Osteoblast (primary cell): ENCODE measurements at regions not wholly inside any gene's neighbourhood (a gene's known extent, or its start where the extent isn't known, plus 50 kb on each side); places are given as distances from the start of the nearest gene placed in this dataset.

ENCODE experiments used
- DNase-seq: peaks from one replicate; pipeline ENCODE4 v3.0.0; 2011; ENCODE audit warnings: low spot score, mixed read lengths; ENCODE audit not compliant: insufficient read length; ENCODE audit errors: missing footprints
- H2AFZ ChIP-seq: 2 replicates; pipeline ENCODE4 v1.6.0; 2011; ENCODE audit warnings: mild to moderate bottlenecking, low read length
- H3K27ac ChIP-seq: 2 replicates; pipeline ENCODE4 v1.5.1; 2011; ENCODE audit warnings: mild to moderate bottlenecking, low read depth, low read length, moderate library complexity
- H3K27me3 ChIP-seq: 2 replicates; pipeline ENCODE4 v1.6.0; 2012; ENCODE audit warnings: mild to moderate bottlenecking, control low read depth, inconsistent platforms, low read length, moderate library complexity; ENCODE audit not compliant: insufficient read depth
- H3K36me3 ChIP-seq: 2 replicates; pipeline ENCODE4 v1.5.1; 2011; ENCODE audit warnings: mild to moderate bottlenecking, low read length, control low read depth, moderate library complexity; ENCODE audit not compliant: insufficient read depth
- H3K4me1 ChIP-seq: 2 replicates; pipeline ENCODE4 v1.5.1; 2011; ENCODE audit warnings: mild to moderate bottlenecking, low read length, control low read depth, moderate library complexity; ENCODE audit not compliant: insufficient read depth
- H3K4me2 ChIP-seq: 2 replicates; pipeline ENCODE4 v1.6.0; 2011; ENCODE audit warnings: mild to moderate bottlenecking, low read length; ENCODE audit not compliant: insufficient read depth
- H3K4me3 ChIP-seq: fragments of 200-600 bp; sonication (generic); 3 replicates; pipeline ENCODE4 v1.5.1; 2012; ENCODE audit warnings: mild to moderate bottlenecking, low read length, inconsistent platforms; ENCODE audit not compliant: insufficient read depth
- H3K79me2 ChIP-seq: 2 replicates; pipeline ENCODE4 v1.6.0; 2012; ENCODE audit warnings: mild to moderate bottlenecking, low read length, control low read depth, inconsistent platforms; ENCODE audit not compliant: insufficient read depth
- H3K9me3 ChIP-seq: 2 replicates; pipeline ENCODE4 v1.5.1; 2011; ENCODE audit warnings: low read depth, low read length, control low read depth
- H4K20me1 ChIP-seq: 2 replicates; pipeline ENCODE4 v1.6.0; 2012; ENCODE audit warnings: mild to moderate bottlenecking, low read length, control low read depth; ENCODE audit not compliant: insufficient read depth
- CTCF ChIP-seq: IDR thresholded peaks from 2 replicates; pipeline ENCODE4 v1.5.1; 2011; ENCODE audit warnings: mild to moderate bottlenecking, low read depth, low read length, moderate library complexity; ENCODE audit errors: extremely low read depth

DNA sequence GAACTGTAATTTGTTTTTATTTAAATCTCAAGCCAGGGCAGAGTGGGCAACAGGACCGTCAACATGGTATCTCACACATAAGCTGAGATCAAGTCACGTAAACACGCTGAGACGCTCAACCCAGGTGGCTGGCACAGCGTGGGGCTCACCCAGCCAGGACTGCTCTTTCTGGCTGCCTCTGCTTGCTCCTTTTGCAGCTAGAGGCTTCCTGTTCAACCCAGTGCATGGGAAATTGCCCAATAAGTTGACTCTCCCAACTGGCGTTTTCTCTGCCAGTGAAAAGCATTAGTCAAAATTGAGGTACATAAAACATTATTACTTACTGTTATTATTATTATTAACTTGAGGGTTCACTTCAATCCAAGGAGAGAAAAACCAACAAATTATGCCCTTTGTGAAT is 398.1 kb downstream of the NR2F2 start:
- no peak for TF ChIP-seq CTCF
- no peak overlapping the region for H3K4me3 ChIP-seq
- no peaks in the 10 kb centered on the region for H4K20me1 ChIP-seq
- H3K79me2 ChIP-seq = no peaks in the 10 kb centered on the region
- H3K27me3 ChIP-seq = no peaks in the 10 kb centered on the region
- H3K36me3 ChIP-seq = no peaks in the 10 kb centered on the region
- DNase-seq = no peak
- no peak overlapping the region for H3K4me2 ChIP-seq
- H3K9me3 ChIP-seq = no peaks in the 10 kb centered on the region
- H2AFZ ChIP-seq = no peak overlapping the region
- no peak overlapping the region for H3K27ac ChIP-seq
- no peaks in the 10 kb centered on the region for H3K4me1 ChIP-seq

GRCh38 chr15:96732704-96733103 is 402.2 kb downstream of the NR2F2 start:
- H3K36me3 ChIP-seq = no peaks in the 10 kb centered on the region
- no peak for DNase-seq
- no peak for TF ChIP-seq CTCF
- no peaks in the 10 kb centered on the region for H3K27me3 ChIP-seq
- no peak overlapping the region for H3K4me2 ChIP-seq
- no peaks in the 10 kb centered on the region for H4K20me1 ChIP-seq
- no peak overlapping the region for H3K4me3 ChIP-seq
- no peak overlapping the region for H3K27ac ChIP-seq
- no peaks in the 10 kb centered on the region for H3K79me2 ChIP-seq
- H3K9me3 ChIP-seq = peaks cover 3% of the 10 kb centered on the region
- H3K4me1 ChIP-seq = no peaks in the 10 kb centered on the region
- H2AFZ ChIP-seq = no peak overlapping the region

DNA sequence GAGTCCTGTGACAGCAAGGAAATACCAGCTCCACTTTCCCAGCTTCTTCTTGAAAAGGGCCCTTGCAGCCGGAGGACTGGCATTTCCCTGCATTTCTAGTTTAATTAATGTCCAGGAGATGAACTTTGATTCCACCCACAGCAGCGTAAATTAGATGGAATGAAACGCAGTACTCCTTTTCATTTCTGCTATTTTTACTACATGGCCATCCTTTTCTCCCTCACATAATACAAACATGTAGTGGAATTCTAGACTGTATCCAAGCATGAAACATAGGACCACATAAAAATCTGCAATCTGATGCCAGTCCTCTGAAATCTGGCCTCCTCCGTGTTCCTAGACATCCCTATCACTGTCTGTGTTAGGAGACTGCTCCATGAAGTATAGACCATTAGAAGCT is 403.2 kb downstream of the NR2F2 start:
- Histone ChIP-seq H3K27me3 (no peaks in the 10 kb centered on the region), H3K36me3 (no peaks in the 10 kb centered on the region), H3K4me1 (no peaks in the 10 kb centered on the region), H3K27ac (no peak overlapping the region), H3K79me2 (no peaks in the 10 kb centered on the region), H3K4me3 (no peak overlapping the region), H3K4me2 (no peak overlapping the region), H2AFZ (no peak overlapping the region), H4K20me1 (no peaks in the 10 kb centered on the region), H3K9me3 (peaks cover 5% of the 10 kb centered on the region)
- no peak for TF ChIP-seq CTCF
- DNase-seq = no peak

GRCh38 chr15:96735632-96736240 is 405.2 kb downstream of the NR2F2 start:
- Histone ChIP-seq H3K4me1 (no peaks in the 10 kb centered on the region), H3K27ac (no peak overlapping the region), H4K20me1 (no peaks in the 10 kb centered on the region), H3K79me2 (no peaks in the 10 kb centered on the region), H3K9me3 (peaks cover 5% of the 10 kb centered on the region), H2AFZ (no peak overlapping the region), H3K36me3 (no peaks in the 10 kb centered on the region), H3K27me3 (no peaks in the 10 kb centered on the region), H3K4me3 (no peak overlapping the region), H3K4me2 (no peak overlapping the region)
- DNase-seq = no peak
- TF ChIP-seq CTCF = no peak
